ENCODE measurements at regions not wholly inside any gene's neighbourhood (a gene's known extent, or its start where the extent isn't known, plus 50 kb on each side); places are given as distances from the start of the nearest gene placed in this dataset.

DNA sequence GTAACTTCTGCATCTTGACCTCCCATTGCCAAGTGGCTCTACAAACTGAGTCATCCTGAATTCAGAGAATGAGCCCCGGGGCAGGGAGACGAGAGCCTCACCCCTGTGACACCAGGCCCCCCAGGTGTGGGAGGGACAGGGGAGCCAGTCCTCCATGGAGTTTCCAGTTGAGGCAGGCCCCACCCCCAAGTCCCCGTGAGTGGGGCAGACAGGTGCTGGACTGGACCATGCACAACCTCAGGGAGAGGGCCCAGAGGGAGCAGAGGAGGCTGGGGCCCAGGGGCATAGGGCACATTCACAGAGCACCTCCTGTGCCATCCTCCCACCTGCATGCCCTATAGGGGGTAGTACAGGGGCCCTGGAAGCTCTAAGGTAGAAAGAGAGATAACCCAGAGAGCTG is 180.8 kb downstream of the BRD1 start:
- TF ChIP-seq, protein P1, sequence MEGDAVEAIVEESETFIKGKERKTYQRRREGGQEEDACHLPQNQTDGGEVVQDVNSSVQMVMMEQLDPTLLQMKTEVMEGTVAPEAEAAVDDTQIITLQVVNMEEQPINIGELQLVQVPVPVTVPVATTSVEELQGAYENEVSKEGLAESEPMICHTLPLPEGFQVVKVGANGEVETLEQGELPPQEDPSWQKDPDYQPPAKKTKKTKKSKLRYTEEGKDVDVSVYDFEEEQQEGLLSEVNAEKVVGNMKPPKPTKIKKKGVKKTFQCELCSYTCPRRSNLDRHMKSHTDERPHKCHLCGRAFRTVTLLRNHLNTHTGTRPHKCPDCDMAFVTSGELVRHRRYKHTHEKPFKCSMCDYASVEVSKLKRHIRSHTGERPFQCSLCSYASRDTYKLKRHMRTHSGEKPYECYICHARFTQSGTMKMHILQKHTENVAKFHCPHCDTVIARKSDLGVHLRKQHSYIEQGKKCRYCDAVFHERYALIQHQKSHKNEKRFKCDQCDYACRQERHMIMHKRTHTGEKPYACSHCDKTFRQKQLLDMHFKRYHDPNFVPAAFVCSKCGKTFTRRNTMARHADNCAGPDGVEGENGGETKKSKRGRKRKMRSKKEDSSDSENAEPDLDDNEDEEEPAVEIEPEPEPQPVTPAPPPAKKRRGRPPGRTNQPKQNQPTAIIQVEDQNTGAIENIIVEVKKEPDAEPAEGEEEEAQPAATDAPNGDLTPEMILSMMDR (IDR thresholded peaks at IDR 0.05; ENCODE audit: low read depth, low read length): no peak
- no peak for TF ChIP-seq POLR2A (IDR thresholded peaks at IDR 0.05; ENCODE audit: extremely low read depth, insufficient read length)
- TF ChIP-seq MYC (IDR thresholded peaks at IDR 0.05; ENCODE audit: low read depth, low read length): no peak
- TF ChIP-seq, protein P2, sequence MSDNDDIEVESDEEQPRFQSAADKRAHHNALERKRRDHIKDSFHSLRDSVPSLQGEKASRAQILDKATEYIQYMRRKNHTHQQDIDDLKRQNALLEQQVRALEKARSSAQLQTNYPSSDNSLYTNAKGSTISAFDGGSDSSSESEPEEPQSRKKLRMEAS (IDR thresholded peaks at IDR 0.05; ENCODE audit: low read depth, low read length): no peak

Measured in NB4 (cell line).